ENCODE measurements at regions not wholly inside any gene's neighbourhood (a gene's known extent, or its start where the extent isn't known, plus 50 kb on each side); places are given as distances from the start of the nearest gene placed in this dataset.

DNA sequence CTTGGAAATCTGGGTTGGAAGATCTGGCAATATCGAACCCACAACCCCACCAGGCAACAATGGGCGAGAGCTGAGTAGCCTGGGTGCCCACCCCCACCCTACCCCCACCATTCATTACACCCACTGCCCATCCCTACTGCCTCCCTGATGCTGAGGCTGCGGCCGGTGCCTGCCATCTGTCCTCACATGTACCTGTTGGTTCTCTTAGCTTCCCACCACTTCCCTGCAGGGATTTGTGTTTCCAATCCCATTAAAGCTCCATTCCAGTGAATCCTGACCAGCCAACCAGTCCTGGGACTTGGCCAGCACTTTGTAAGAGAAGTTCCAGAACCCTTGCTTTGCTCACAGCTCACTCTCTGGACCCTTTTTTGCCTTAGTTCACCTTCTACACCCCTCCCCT is 163.0 kb upstream of the SH3BP4 start:
- Mint-ChIP-seq H3K4me3 (ENCODE audit: low read depth) (no peak overlapping the region), H3K36me3 (ENCODE audit: insufficient read depth) (peaks cover 1% of the 10 kb centered on the region), H3K27me3 (peaks cover 27% of the 10 kb centered on the region), H3K27ac (no peak overlapping the region), H3K9me3 (ENCODE audit: low read depth) (peaks cover 2% of the 10 kb centered on the region), H3K4me1 (ENCODE audit: low read depth) (peaks cover 3% of the 10 kb centered on the region)
- TF ChIP-seq CTCF (IDR thresholded peaks at IDR 0.05; ENCODE audit: unreplicated experiment), result no peak
- DNase-seq (ENCODE audit: low spot score, unreplicated experiment), result no peak

DNA sequence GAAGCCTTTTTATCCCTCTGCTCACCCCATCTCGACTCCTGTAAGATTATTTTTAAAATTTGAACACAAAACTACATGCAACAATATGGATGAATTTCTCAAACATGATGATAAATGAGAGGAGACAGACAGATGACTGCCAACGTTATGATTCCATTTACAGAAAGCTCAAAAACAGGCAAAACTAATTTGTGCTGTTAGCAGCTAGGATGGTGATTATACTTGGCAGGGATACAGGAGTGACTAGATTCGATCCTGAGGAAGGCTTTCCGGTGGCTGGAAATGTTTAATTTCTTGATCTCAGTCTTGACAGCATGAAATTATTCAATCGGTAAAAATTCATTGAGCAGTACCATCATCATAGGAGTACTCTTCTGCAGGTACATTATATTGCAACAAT is 163.4 kb upstream of the SH3BP4 start:
- Mint-ChIP-seq H3K27me3 (peaks cover 27% of the 10 kb centered on the region), H3K36me3 (ENCODE audit: insufficient read depth) (peaks cover 5% of the 10 kb centered on the region), H3K4me3 (ENCODE audit: low read depth) (no peak overlapping the region), H3K4me1 (ENCODE audit: low read depth) (peaks cover 3% of the 10 kb centered on the region), H3K9me3 (ENCODE audit: low read depth) (peaks cover 7% of the 10 kb centered on the region), H3K27ac (no peak overlapping the region)
- DNase-seq (ENCODE audit: low spot score, unreplicated experiment), result no peak
- no peak for TF ChIP-seq CTCF (IDR thresholded peaks at IDR 0.05; ENCODE audit: unreplicated experiment)

DNA sequence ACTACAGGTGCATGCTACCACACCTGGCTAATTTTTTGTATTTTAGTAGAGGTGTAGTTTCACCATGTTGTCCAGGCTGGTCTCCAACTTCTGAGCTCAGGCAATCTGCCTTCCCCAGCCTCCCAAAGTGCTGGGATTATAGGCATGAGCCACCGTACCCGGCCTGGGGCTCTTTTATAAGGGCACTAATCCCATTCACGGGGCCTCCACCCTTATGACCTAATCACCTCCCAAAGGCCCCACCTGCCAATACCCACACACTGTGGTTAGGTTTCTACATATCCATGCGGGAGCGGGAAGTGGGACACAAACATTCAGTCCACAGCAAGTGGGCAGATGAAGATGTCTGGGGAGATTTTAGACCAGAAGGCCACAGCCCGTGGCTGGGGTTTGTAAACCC is 164.7 kb upstream of the SH3BP4 start:
- Mint-ChIP-seq H3K27ac (no peak overlapping the region), H3K9me3 (ENCODE audit: low read depth) (peaks cover 19% of the 10 kb centered on the region), H3K36me3 (ENCODE audit: insufficient read depth) (peaks cover 13% of the 10 kb centered on the region), H3K27me3 (peaks cover 23% of the 10 kb centered on the region), H3K4me3 (ENCODE audit: low read depth) (no peak overlapping the region), H3K4me1 (ENCODE audit: low read depth) (peaks cover 3% of the 10 kb centered on the region)
- TF ChIP-seq CTCF (IDR thresholded peaks at IDR 0.05; ENCODE audit: unreplicated experiment), result no peak
- DNase-seq (ENCODE audit: low spot score, unreplicated experiment), result no peak

DNA sequence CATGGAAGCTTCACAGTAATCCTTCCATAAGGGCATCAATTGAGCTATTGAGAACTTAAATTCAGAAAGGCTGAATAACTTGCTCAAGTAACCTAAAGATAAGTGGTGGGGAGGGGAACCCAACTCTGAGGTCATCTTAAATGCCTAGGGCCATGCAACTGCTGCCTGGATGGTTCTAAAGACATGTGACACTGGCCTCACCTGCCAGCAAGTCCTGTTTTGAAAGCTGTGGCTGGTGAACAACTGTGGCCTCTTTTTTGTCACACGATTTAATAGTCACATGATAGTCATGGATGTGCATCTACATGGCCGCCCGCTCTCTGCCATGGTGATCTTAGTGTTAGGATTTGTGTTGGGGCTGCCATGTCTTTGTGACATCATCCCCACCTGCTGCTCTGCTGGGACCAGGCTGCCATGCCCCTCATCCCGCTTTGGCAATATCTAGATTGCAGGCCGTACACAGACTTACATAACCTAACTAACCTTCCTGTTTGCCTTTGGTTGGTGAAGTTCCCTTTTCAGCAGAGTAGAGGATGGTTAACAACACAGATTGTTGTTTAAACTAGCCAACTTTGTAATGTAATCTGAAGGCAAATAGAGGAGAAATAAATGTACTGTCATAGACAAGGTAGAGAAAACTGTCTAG is 177.9 kb upstream of the SH3BP4 start:
- no peak for TF ChIP-seq CTCF (IDR thresholded peaks at IDR 0.05; ENCODE audit: unreplicated experiment)
- H3K4me3 Mint-ChIP-seq (ENCODE audit: low read depth), result peak overlapping the region; percentile 16
- no peak overlapping the region for H3K27ac Mint-ChIP-seq
- peaks cover 20% of the 10 kb centered on the region for H3K27me3 Mint-ChIP-seq
- H3K9me3 Mint-ChIP-seq (ENCODE audit: low read depth), result peaks cover 4% of the 10 kb centered on the region
- peaks cover 14% of the 10 kb centered on the region for H3K4me1 Mint-ChIP-seq (ENCODE audit: low read depth)
- DNase-seq (ENCODE audit: low spot score, unreplicated experiment), result no peak
- H3K36me3 Mint-ChIP-seq (ENCODE audit: insufficient read depth), result no peaks in the 10 kb centered on the region

DNA sequence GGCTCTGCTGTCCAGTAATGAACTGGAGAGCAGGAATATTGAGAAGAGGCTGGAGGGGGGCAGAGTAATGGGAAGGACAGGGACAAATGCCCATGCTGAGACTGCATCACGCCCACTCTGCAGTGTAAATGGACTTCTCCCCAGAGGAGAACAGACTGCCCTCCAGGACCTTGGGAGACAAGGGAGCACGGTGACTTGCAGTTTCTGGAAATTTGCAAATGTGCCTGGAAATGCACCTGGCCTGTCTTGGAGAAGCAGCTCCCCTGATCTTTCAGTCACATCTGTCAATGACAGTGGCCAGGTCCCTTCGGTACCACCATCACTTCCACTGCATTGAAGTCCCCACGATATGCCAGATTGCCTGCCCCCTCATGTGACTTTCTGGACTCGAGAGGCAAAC is 178.7 kb upstream of the SH3BP4 start:
- Mint-ChIP-seq H3K4me3 (ENCODE audit: low read depth) (no peak overlapping the region), H3K9me3 (ENCODE audit: low read depth) (peaks cover 4% of the 10 kb centered on the region), H3K27ac (no peak overlapping the region), H3K36me3 (ENCODE audit: insufficient read depth) (no peaks in the 10 kb centered on the region), H3K4me1 (ENCODE audit: low read depth) (peaks cover 14% of the 10 kb centered on the region), H3K27me3 (peaks cover 20% of the 10 kb centered on the region)
- no peak for TF ChIP-seq CTCF (IDR thresholded peaks at IDR 0.05; ENCODE audit: unreplicated experiment)
- no peak for DNase-seq (ENCODE audit: low spot score, unreplicated experiment)

Measured in progenitor cell of endocrine pancreas (in vitro differentiated cells).